MM.1S (cell line): ENCODE measurements at regions not wholly inside any gene's neighbourhood (a gene's known extent, or its start where the extent isn't known, plus 50 kb on each side); places are given as distances from the start of the nearest gene placed in this dataset.

Source experiments
- DNase-seq: peaks from one replicate; pipeline ENCODE4 v3.0.0-alpha.2; 2015
- H2AFZ ChIP-seq: fragments of 300-600 bp; sonication (generic); 2 replicates; pipeline ENCODE4 v1.6.0; 2016; ENCODE audit warnings: antibody characterized with exemption, low read length
- H3F3A ChIP-seq: fragments of 300-600 bp; sonication (generic); 2 replicates; pipeline ENCODE4 v1.6.1; 2016; ENCODE audit warnings: mild to moderate bottlenecking, antibody characterized with exemption, low read length, moderate library complexity, mixed read lengths; ENCODE audit not compliant: insufficient read depth
- H3K27ac ChIP-seq: fragments of 300-600 bp; sonication (generic); 2 replicates; pipeline ENCODE4 v1.5.1; 2016; ENCODE audit warnings: mild to moderate bottlenecking, low read length
- H3K27me3 ChIP-seq: fragments of 300-600 bp; sonication (generic); replicated peaks from 2 replicates; pipeline ENCODE4 v1.6.0; 2016; ENCODE audit warnings: low read length; ENCODE audit not compliant: insufficient read depth
- H3K36me3 ChIP-seq: fragments of 300-600 bp; sonication (generic); replicated peaks from 2 replicates; pipeline ENCODE4 v1.6.1; 2016; ENCODE audit warnings: mild to moderate bottlenecking, low read length, mixed read lengths; ENCODE audit not compliant: insufficient read depth
- H3K4me1 ChIP-seq: fragments of 300-600 bp; sonication (generic); 2 replicates; pipeline ENCODE4 v1.6.1; 2016; ENCODE audit warnings: low read length, mixed read lengths
- H3K4me2 ChIP-seq: fragments of 300-600 bp; sonication (generic); 2 replicates; pipeline ENCODE4 v1.6.0; 2016; ENCODE audit warnings: low read depth, low read length
- H3K4me3 ChIP-seq: fragments of 300-600 bp; sonication (generic); 2 replicates; pipeline ENCODE4 v1.5.1; 2016; ENCODE audit warnings: low read length, mixed read lengths
- H3K79me2 ChIP-seq: fragments of 300-600 bp; sonication (generic); 2 replicates; pipeline ENCODE4 v1.6.1; 2016; ENCODE audit warnings: mixed run types, low read length, mixed read lengths
- H3K9ac ChIP-seq: fragments of 300-600 bp; sonication (generic); 2 replicates; pipeline ENCODE4 v1.6.1; 2016; ENCODE audit warnings: low read length, mixed read lengths
- H3K9me2 ChIP-seq: fragments of 300-600 bp; sonication (generic); replicated peaks from 2 replicates; pipeline ENCODE4 v1.6.1; 2016; ENCODE audit warnings: mild to moderate bottlenecking, low read length, mixed read lengths; ENCODE audit not compliant: insufficient read depth
- H3K9me3 ChIP-seq: fragments of 300-600 bp; sonication (generic); replicated peaks from 2 replicates; pipeline ENCODE4 v1.6.1; 2016; ENCODE audit warnings: mild to moderate bottlenecking, low read length, mixed read lengths; ENCODE audit not compliant: insufficient read depth
- H4K20me1 ChIP-seq: fragments of 300-600 bp; sonication (generic); 2 replicates; pipeline ENCODE4 v1.6.1; 2016; ENCODE audit warnings: mild to moderate bottlenecking, low read length, moderate library complexity, mixed read lengths; ENCODE audit not compliant: insufficient read depth
- CTCF ChIP-seq: fragments of 300-600 bp; sonication (generic); IDR thresholded peaks from 2 replicates; pipeline ENCODE4 v1.5.1; 2016; ENCODE audit warnings: antibody characterized with exemption, low read length, mixed read lengths
- EZH2 ChIP-seq: fragments of 300-600 bp; sonication (generic); optimal IDR thresholded peaks from 2 replicates; pipeline ENCODE3; 2017; ENCODE audit warnings: low read depth, mild to moderate bottlenecking, antibody characterized with exemption, low read length, mixed read lengths
- EZH2phosphoT487 ChIP-seq: fragments of 300-600 bp; sonication (generic); IDR thresholded peaks from 2 replicates; pipeline ENCODE4 v1.6.1; 2018; ENCODE audit warnings: antibody characterized with exemption, low read length

GRCh38 chr3:79818015-79818414 is 50.2 kb upstream of the ROBO1 start:
- H3K4me1 ChIP-seq: peaks cover 11% of the 10 kb centered on the region
- H3K9me2 ChIP-seq: no peaks in the 10 kb centered on the region
- DNase-seq: no peak
- H3F3A ChIP-seq: peaks cover 7% of the 10 kb centered on the region; the same call in 1 of the 2 replicates
- no peaks in the 10 kb centered on the region for H4K20me1 ChIP-seq
- TF ChIP-seq CTCF (no peak), EZH2phosphoT487 (no peak), EZH2 (no peak)
- H3K9ac ChIP-seq: no peak overlapping the region
- no peaks in the 10 kb centered on the region for H3K36me3 ChIP-seq
- no peaks in the 10 kb centered on the region for H3K79me2 ChIP-seq
- H3K4me2 ChIP-seq: no peak overlapping the region
- H3K27ac ChIP-seq: no peak overlapping the region
- no peak overlapping the region for H3K4me3 ChIP-seq
- no peaks in the 10 kb centered on the region for H3K27me3 ChIP-seq
- H2AFZ ChIP-seq: no peak overlapping the region
- H3K9me3 ChIP-seq: no peaks in the 10 kb centered on the region
